ENCODE measurements at regions not wholly inside any gene's neighbourhood (a gene's known extent, or its start where the extent isn't known, plus 50 kb on each side); places are given as distances from the start of the nearest gene placed in this dataset.

GRCh38 chr17:79249929-79250521 lies 175.4 kb downstream of the ENGASE start:
- DNase-seq (ENCODE audit: low read depth): no peak
- TF ChIP-seq CTCF (conservative IDR thresholded peaks at IDR 0.05; ENCODE audit: low read depth, low read length): no peak
- no peak overlapping the region for H3K4me3 ChIP-seq (ENCODE audit: low read length)

GRCh38 chr17:79248843-79249493 lies 174.3 kb downstream of the ENGASE start:
- no peak overlapping the region for H3K4me3 ChIP-seq (ENCODE audit: low read length)
- no peak for TF ChIP-seq CTCF (conservative IDR thresholded peaks at IDR 0.05; ENCODE audit: low read depth, low read length)
- no peak for DNase-seq (ENCODE audit: low read depth)

GRCh38 chr17:79246225-79247190 lies 171.9 kb downstream of the ENGASE start:
- no peak for DNase-seq (ENCODE audit: low read depth)
- H3K4me3 ChIP-seq (ENCODE audit: low read length): no peak overlapping the region
- TF ChIP-seq CTCF (conservative IDR thresholded peaks at IDR 0.05; ENCODE audit: low read depth, low read length): no peak

GRCh38 chr17:79244665-79245064 lies 170.0 kb downstream of the ENGASE start:
- TF ChIP-seq CTCF (conservative IDR thresholded peaks at IDR 0.05; ENCODE audit: low read depth, low read length): no peak
- DNase-seq (ENCODE audit: low read depth): no peak
- no peak overlapping the region for H3K4me3 ChIP-seq (ENCODE audit: low read length)

- no peak overlapping the region for H3K4me3 ChIP-seq (ENCODE audit: low read length)
- no peak for DNase-seq (ENCODE audit: low read depth)
- no peak for TF ChIP-seq CTCF (conservative IDR thresholded peaks at IDR 0.05; ENCODE audit: low read depth, low read length)
Observed at GRCh38 chr17:79243996-79244395, 169.4 kb downstream of the ENGASE start.

GRCh38 chr17:79243603-79243990 lies 169.0 kb downstream of the ENGASE start:
- H3K4me3 ChIP-seq (ENCODE audit: low read length): no peak overlapping the region
- TF ChIP-seq CTCF (conservative IDR thresholded peaks at IDR 0.05; ENCODE audit: low read depth, low read length): no peak
- DNase-seq (ENCODE audit: low read depth): no peak

Measured in retinal pigment epithelial cell (primary cell).